ENCODE measurements at regions not wholly inside any gene's neighbourhood (a gene's known extent, or its start where the extent isn't known, plus 50 kb on each side); places are given as distances from the start of the nearest gene placed in this dataset.

DNA sequence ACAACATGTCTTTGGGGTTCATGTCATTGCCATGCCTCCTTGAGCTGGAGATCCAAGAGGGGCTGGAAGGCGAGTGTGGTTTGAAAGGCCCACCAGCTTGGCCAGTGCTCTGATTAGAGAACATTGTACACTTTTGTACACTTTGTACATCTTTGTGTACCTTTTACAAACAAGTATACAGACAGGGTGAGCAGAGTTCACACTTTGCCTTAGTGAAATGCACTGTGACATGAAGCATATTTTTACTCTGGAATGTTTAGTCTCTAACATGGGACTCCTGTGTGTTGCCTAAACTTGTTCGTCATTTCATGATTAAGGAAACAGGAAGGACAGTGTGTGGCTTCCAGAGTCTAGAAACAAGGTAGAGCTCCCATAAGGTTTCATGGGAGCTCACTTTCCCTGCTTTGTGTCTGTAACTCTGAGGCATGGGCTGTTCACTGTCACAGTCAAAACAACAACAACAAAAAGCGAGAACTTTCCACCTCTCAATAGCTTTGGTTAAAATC lies 225.8 kb upstream of the SOX4 start:
- Histone ChIP-seq H3K27ac (ENCODE audit: low read length) (no peak overlapping the region), H3K9me3 (ENCODE audit: low read length) (no peaks in the 10 kb centered on the region), H3K4me3 (ENCODE audit: low read length) (no peak overlapping the region), H2AFZ (ENCODE audit: low read depth, low read length) (no peak overlapping the region), H3F3A (ENCODE audit: insufficient read depth, low read length, poor library complexity, severe bottlenecking) (no peaks in the 10 kb centered on the region), H3K79me2 (replicated peaks; ENCODE audit: insufficient read depth, low read length) (no peaks in the 10 kb centered on the region), H3K27me3 (ENCODE audit: insufficient read depth, low read depth, low read length) (no peaks in the 10 kb centered on the region), H3K9ac (ENCODE audit: low read length) (no peak overlapping the region), H3K9me2 (ENCODE audit: insufficient read depth, low read length) (no peaks in the 10 kb centered on the region), H4K20me1 (ENCODE audit: insufficient read depth) (no peaks in the 10 kb centered on the region), H3K36me3 (ENCODE audit: insufficient read depth, low read length) (no peaks in the 10 kb centered on the region), H3K4me2 (ENCODE audit: low read length) (no peak overlapping the region)
- TF ChIP-seq EZH2 (IDR thresholded peaks at IDR 0.05; ENCODE audit: borderline replicate concordance, insufficient read depth, low read length, poor library complexity, severe bottlenecking) (no peak), RAD21 (conservative IDR thresholded peaks at IDR 0.05) (no peak), SMC3 (conservative IDR thresholded peaks at IDR 0.05; ENCODE audit: poor library complexity) (no peak)
- TF ChIP-seq, protein P1, sequence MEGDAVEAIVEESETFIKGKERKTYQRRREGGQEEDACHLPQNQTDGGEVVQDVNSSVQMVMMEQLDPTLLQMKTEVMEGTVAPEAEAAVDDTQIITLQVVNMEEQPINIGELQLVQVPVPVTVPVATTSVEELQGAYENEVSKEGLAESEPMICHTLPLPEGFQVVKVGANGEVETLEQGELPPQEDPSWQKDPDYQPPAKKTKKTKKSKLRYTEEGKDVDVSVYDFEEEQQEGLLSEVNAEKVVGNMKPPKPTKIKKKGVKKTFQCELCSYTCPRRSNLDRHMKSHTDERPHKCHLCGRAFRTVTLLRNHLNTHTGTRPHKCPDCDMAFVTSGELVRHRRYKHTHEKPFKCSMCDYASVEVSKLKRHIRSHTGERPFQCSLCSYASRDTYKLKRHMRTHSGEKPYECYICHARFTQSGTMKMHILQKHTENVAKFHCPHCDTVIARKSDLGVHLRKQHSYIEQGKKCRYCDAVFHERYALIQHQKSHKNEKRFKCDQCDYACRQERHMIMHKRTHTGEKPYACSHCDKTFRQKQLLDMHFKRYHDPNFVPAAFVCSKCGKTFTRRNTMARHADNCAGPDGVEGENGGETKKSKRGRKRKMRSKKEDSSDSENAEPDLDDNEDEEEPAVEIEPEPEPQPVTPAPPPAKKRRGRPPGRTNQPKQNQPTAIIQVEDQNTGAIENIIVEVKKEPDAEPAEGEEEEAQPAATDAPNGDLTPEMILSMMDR (IDR thresholded peaks at IDR 0.05; ENCODE audit: poor library complexity, severe bottlenecking) = no peak

- Histone ChIP-seq H3K4me3 (ENCODE audit: low read length) (no peak overlapping the region), H3K9ac (ENCODE audit: low read length) (no peak overlapping the region), H3K9me3 (ENCODE audit: low read length) (no peaks in the 10 kb centered on the region), H3K27ac (ENCODE audit: low read length) (no peak overlapping the region), H3K4me2 (ENCODE audit: low read length) (no peak overlapping the region), H3K79me2 (replicated peaks; ENCODE audit: insufficient read depth, low read length) (no peaks in the 10 kb centered on the region), H3K27me3 (ENCODE audit: insufficient read depth, low read depth, low read length) (no peaks in the 10 kb centered on the region), H3K36me3 (ENCODE audit: insufficient read depth, low read length) (no peaks in the 10 kb centered on the region), H2AFZ (ENCODE audit: low read depth, low read length) (no peak overlapping the region), H4K20me1 (ENCODE audit: insufficient read depth) (no peaks in the 10 kb centered on the region), H3F3A (ENCODE audit: insufficient read depth, low read length, poor library complexity, severe bottlenecking) (no peaks in the 10 kb centered on the region), H3K9me2 (ENCODE audit: insufficient read depth, low read length) (no peaks in the 10 kb centered on the region)
- TF ChIP-seq, protein P1 (IDR thresholded peaks at IDR 0.05; ENCODE audit: poor library complexity, severe bottlenecking) = no peak
- no peak for TF ChIP-seq SMC3 (conservative IDR thresholded peaks at IDR 0.05; ENCODE audit: poor library complexity)
- no peak for TF ChIP-seq EP300 (conservative IDR thresholded peaks at IDR 0.05; ENCODE audit: poor library complexity, severe bottlenecking)
- TF ChIP-seq REST (IDR thresholded peaks at IDR 0.05; ENCODE audit: borderline replicate concordance) = no peak
- no peak for TF ChIP-seq EZH2 (IDR thresholded peaks at IDR 0.05; ENCODE audit: borderline replicate concordance, insufficient read depth, low read length, poor library complexity, severe bottlenecking)
- no peak for TF ChIP-seq RAD21 (conservative IDR thresholded peaks at IDR 0.05)
- TF ChIP-seq MXI1 (conservative IDR thresholded peaks at IDR 0.05; ENCODE audit: poor library complexity, severe bottlenecking) = no peak
- TF ChIP-seq POLR2AphosphoS5 (IDR thresholded peaks at IDR 0.05) = no peak
- TF ChIP-seq TAF1 (IDR thresholded peaks at IDR 0.05; ENCODE audit: low read depth) = no peak
Observed at GRCh38 chr6:21371061-21371460, 222.5 kb upstream of the SOX4 start.
